ENCODE measurements at regions not wholly inside any gene's neighbourhood (a gene's known extent, or its start where the extent isn't known, plus 50 kb on each side); places are given as distances from the start of the nearest gene placed in this dataset.

GRCh38 chr11:88404932-88405710 lies 67.6 kb upstream of the CTSC start:
- Histone ChIP-seq H2BK12ac (ENCODE audit: insufficient read length, low read depth, low read length) (no peak overlapping the region), H2BK120ac (ENCODE audit: low read depth, low read length, poor library complexity, severe bottlenecking) (no peak overlapping the region), H3K9me3 (ENCODE audit: control insufficient read depth, low read depth, low read length) (no peaks in the 10 kb centered on the region), H4K8ac (replicated peaks; ENCODE audit: insufficient read length, low read depth, low read length) (no peak overlapping the region), H3K56ac (ENCODE audit: insufficient read length, low read depth, low read length) (no peak overlapping the region), H3K9ac (ENCODE audit: extremely low read depth, insufficient read length, low read length) (no peak overlapping the region), H3K79me1 (ENCODE audit: insufficient read depth, low read depth, low read length, poor library complexity, severe bottlenecking) (no peaks in the 10 kb centered on the region), H3K27me3 (ENCODE audit: insufficient read depth, low read length) (no peaks in the 10 kb centered on the region), H3K4ac (ENCODE audit: low read depth, low read length) (no peak overlapping the region), H3T11ph (ENCODE audit: low read length) (no peak overlapping the region), H3K23me2 (ENCODE audit: insufficient read length, low read depth, low read length, poor library complexity, severe bottlenecking) (no peaks in the 10 kb centered on the region), H3K14ac (ENCODE audit: insufficient read depth, low read length) (no peak overlapping the region), H2BK15ac (ENCODE audit: low read depth, low read length) (no peak overlapping the region), H4K91ac (ENCODE audit: insufficient read length, low read depth, low read length) (no peak overlapping the region), H2AFZ (ENCODE audit: low read length) (no peak overlapping the region), H4K20me1 (ENCODE audit: control insufficient read depth, insufficient read depth, insufficient read length) (no peaks in the 10 kb centered on the region), H3K4me2 (ENCODE audit: insufficient read depth, insufficient read length, low read length) (no peak overlapping the region), H2AK5ac (ENCODE audit: insufficient read length, low read length) (no peak overlapping the region), H2BK20ac (ENCODE audit: low read depth, low read length, poor library complexity, severe bottlenecking) (no peak overlapping the region), H4K5ac (ENCODE audit: insufficient read length, low read depth, low read length) (no peak overlapping the region), H3K79me2 (ENCODE audit: insufficient read depth, low read length) (no peaks in the 10 kb centered on the region), H3K18ac (ENCODE audit: insufficient read length, low read depth, low read length) (no peak overlapping the region), H3K4me1 (ENCODE audit: insufficient read depth, low read length) (no peaks in the 10 kb centered on the region), H3K23ac (ENCODE audit: insufficient read length, low read depth, low read length) (no peak overlapping the region), H2BK5ac (ENCODE audit: insufficient read length, low read length) (no peak overlapping the region), H3K27ac (ENCODE audit: insufficient read length, low read depth, low read length) (no peak overlapping the region)
- no peak for DNase-seq
- Mint-ChIP-seq H3K9me3 (no peaks in the 10 kb centered on the region), H3K27ac (no peak overlapping the region), H3K36me3 (ENCODE audit: insufficient read depth in 1 of 3, low read depth in 3 of 3) (no peaks in the 10 kb centered on the region), H3K27me3 (ENCODE audit: low read depth) (no peaks in the 10 kb centered on the region), H3K4me3 (no peak overlapping the region), H3K4me1 (peaks cover 4% of the 10 kb centered on the region in 2 experiments)
- WGBS (ENCODE audit: extremely low coverage, insufficient read length, low lambda C conversion rate), result no CpG with 5 or more reads among the region's 1 CpG
- no peak for TF ChIP-seq CTCF (conservative IDR thresholded peaks at IDR 0.05)
